ENCODE measurements at regions not wholly inside any gene's neighbourhood (a gene's known extent, or its start where the extent isn't known, plus 50 kb on each side); places are given as distances from the start of the nearest gene placed in this dataset.

DNA sequence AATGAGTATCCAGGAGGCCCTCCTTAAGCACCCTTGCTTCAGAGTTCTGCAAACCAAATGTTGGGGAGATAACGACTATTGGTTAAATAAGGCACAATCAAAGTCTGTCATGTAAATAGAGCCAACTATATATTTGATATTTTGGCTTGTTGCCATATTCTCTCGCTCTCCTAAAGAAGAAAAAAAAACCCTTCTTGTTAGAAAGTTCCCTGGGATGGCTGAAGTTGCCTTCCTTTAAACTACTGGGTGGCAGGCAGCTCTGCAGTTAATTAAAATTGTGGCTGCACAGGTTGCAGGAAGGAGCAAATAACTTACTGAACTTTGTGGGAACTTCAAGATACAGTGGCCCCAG is 227.0 kb upstream of the ANKRD55 start:
- no peak overlapping the region for H3K4me3 Mint-ChIP-seq
- H3K27ac Mint-ChIP-seq = no peak overlapping the region
- H3K9me3 Mint-ChIP-seq = no peaks in the 10 kb centered on the region
- no peak for ATAC-seq
- no peaks in the 10 kb centered on the region for H3K4me1 Mint-ChIP-seq
- H3K36me3 Mint-ChIP-seq (ENCODE audit: low read depth) = no peaks in the 10 kb centered on the region
- DNase-seq = no peak
- H3K27me3 Mint-ChIP-seq = no peaks in the 10 kb centered on the region

GRCh38 chr5:56459394-56460194 is 226.5 kb upstream of the ANKRD55 start:
- Mint-ChIP-seq H3K36me3 (ENCODE audit: low read depth) (no peaks in the 10 kb centered on the region), H3K27me3 (no peaks in the 10 kb centered on the region), H3K4me3 (no peak overlapping the region), H3K4me1 (no peaks in the 10 kb centered on the region), H3K9me3 (no peaks in the 10 kb centered on the region), H3K27ac (no peak overlapping the region)
- no peak for DNase-seq
- no peak for ATAC-seq

DNA sequence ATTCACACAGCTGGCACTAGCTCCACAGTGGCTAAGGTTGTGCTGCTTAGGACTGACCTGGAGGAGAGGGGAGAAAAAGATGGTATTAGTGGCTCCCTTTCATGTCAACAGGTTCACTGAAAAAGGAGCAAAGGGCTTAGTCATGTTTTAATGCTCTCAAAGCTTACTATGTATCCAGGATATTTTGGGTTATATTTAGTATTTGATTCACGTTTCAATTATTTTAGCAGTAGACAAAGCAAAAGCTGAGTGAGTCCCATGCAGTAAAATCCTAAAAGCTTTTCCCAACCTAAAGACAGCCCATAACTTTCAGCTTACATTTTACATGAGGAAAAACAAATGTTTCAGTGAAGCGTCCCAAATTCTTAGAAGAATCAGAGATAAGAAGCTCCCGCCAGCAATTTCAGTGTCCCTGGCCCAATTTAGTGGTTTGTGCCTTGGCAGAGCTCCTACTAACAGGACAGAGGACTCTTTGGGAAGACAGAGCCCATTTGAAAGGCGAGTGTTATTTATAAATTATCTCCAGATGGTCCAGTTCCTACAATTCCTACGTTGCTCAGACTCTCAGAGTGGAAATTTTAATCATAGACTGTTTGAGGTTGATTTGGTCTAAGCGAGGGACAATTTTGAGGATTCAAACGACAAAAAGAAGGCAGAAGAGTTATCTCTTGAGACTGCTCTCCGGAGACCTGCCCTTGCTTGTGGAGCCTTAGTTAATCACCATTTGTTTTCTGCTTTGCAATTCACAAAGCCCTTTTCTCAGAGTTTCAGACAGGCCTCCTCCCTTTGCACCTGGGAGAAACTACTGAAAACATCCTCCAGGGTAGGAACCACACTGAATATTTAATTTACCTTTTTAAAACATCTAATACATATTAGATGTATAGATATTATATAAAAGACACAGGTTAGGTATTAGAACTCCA is 225.0 kb upstream of the ANKRD55 start:
- Mint-ChIP-seq H3K4me3 (no peak overlapping the region), H3K36me3 (ENCODE audit: low read depth) (no peaks in the 10 kb centered on the region), H3K4me1 (no peaks in the 10 kb centered on the region), H3K27ac (no peak overlapping the region), H3K9me3 (no peaks in the 10 kb centered on the region), H3K27me3 (no peaks in the 10 kb centered on the region)
- ATAC-seq (no peak), DNase-seq (no peak)

DNA sequence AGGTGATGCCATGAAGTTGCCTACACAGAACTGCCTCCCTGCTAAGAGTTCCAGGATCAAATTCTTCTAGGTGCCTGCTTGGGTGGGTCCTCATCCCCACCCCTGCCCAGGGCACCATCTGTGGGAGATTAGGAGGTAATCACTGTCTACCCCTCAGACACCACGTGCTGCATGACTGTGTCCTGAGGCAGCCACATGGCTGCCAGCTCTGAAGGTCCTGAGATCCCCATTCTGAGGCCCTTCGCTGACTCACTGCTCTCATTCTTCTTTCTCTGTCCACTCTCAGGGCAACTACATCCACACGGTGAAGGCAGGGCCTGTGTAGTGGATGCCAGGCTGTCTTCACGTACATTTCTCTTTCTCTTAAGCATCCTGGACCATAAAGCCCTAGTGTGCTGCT is 222.9 kb upstream of the ANKRD55 start:
- DNase-seq = no peak
- Mint-ChIP-seq H3K27me3 (no peaks in the 10 kb centered on the region), H3K27ac (no peak overlapping the region), H3K4me1 (no peaks in the 10 kb centered on the region), H3K36me3 (ENCODE audit: low read depth) (no peaks in the 10 kb centered on the region), H3K4me3 (no peak overlapping the region), H3K9me3 (no peaks in the 10 kb centered on the region)
- ATAC-seq = no peak

GRCh38 chr5:56455417-56455816 is 222.3 kb upstream of the ANKRD55 start:
- no peaks in the 10 kb centered on the region for H3K9me3 Mint-ChIP-seq
- H3K36me3 Mint-ChIP-seq (ENCODE audit: low read depth) = no peaks in the 10 kb centered on the region
- H3K4me3 Mint-ChIP-seq = no peak overlapping the region
- H3K27ac Mint-ChIP-seq = no peak overlapping the region
- no peak for DNase-seq
- H3K27me3 Mint-ChIP-seq = no peaks in the 10 kb centered on the region
- no peak for ATAC-seq
- no peaks in the 10 kb centered on the region for H3K4me1 Mint-ChIP-seq

GRCh38 chr5:56454219-56454862 is 221.2 kb upstream of the ANKRD55 start:
- Mint-ChIP-seq H3K4me1 (no peaks in the 10 kb centered on the region), H3K27ac (no peak overlapping the region), H3K9me3 (no peaks in the 10 kb centered on the region), H3K27me3 (no peaks in the 10 kb centered on the region), H3K36me3 (ENCODE audit: low read depth) (no peaks in the 10 kb centered on the region), H3K4me3 (no peak overlapping the region)
- no peak for DNase-seq
- no peak for ATAC-seq

DNA sequence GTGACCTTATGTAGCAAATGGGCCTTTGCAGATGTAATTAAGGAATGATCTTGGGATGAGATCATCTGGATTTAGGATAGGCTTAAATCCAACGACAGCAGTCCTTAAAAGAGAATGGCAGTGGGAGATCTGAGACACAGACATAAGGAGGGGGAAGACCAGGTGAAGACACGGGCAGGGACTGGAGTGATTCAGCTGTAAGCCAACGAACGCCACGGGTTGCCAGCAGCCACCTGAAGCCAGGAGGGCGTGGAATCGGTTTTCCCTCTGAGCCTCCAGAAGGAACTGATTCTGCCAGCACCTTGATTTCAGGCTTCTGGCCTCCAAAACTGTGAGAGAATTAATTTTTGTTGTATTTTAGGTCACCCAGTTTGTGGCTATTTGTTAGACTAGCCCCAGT is 218.6 kb upstream of the ANKRD55 start:
- H3K4me1 Mint-ChIP-seq = no peaks in the 10 kb centered on the region
- DNase-seq (no peak), ATAC-seq (no peak)
- no peaks in the 10 kb centered on the region for H3K27me3 Mint-ChIP-seq
- H3K36me3 Mint-ChIP-seq (ENCODE audit: low read depth) = no peaks in the 10 kb centered on the region
- H3K4me3 Mint-ChIP-seq = no peak overlapping the region
- H3K27ac Mint-ChIP-seq = no peak overlapping the region
- H3K9me3 Mint-ChIP-seq = no peaks in the 10 kb centered on the region

GRCh38 chr5:56450766-56451165 is 217.6 kb upstream of the ANKRD55 start:
- Mint-ChIP-seq H3K9me3 (no peaks in the 10 kb centered on the region), H3K27me3 (no peaks in the 10 kb centered on the region), H3K27ac (no peak overlapping the region), H3K4me3 (no peak overlapping the region), H3K4me1 (no peaks in the 10 kb centered on the region), H3K36me3 (ENCODE audit: low read depth) (no peaks in the 10 kb centered on the region)
- ATAC-seq (no peak), DNase-seq (no peak)

GRCh38 chr5:56449071-56449640 is 216.0 kb upstream of the ANKRD55 start:
- ATAC-seq (no peak), DNase-seq (no peak)
- H3K27ac Mint-ChIP-seq = no peak overlapping the region

DNA sequence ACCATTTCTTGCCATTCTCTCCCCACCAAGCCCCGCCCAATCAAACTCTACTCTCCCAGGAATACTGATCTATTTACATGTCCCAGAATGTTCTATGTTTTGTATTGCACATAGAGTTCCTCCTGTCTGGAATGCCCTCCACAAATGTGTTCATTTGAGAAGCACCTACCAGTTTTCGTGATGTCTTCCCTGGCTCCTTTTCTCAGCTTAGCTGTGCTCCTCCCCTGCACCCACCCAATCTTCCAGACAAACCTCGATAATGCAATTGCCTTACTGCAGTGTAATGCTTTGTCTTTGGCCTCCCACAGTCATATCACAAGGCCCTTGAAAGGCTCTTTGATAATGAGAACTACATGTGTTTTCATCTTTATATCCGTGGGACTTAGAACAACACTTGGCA is 214.5 kb upstream of the ANKRD55 start:
- H3K4me1 Mint-ChIP-seq = no peaks in the 10 kb centered on the region
- no peak overlapping the region for H3K27ac Mint-ChIP-seq
- H3K4me3 Mint-ChIP-seq = no peak overlapping the region
- no peaks in the 10 kb centered on the region for H3K27me3 Mint-ChIP-seq
- no peaks in the 10 kb centered on the region for H3K36me3 Mint-ChIP-seq (ENCODE audit: low read depth)
- no peak for ATAC-seq
- no peaks in the 10 kb centered on the region for H3K9me3 Mint-ChIP-seq
- DNase-seq = no peak

More at GRCh38 chr5:56449071-56449640, 216.0 kb upstream of the ANKRD55 start:
- Mint-ChIP-seq H3K9me3 (no peaks in the 10 kb centered on the region), H3K27me3 (no peaks in the 10 kb centered on the region), H3K4me1 (no peaks in the 10 kb centered on the region), H3K36me3 (ENCODE audit: low read depth) (no peaks in the 10 kb centered on the region), H3K4me3 (no peak overlapping the region)

GRCh38 chr5:56447232-56447631 is 214.1 kb upstream of the ANKRD55 start:
- no peak for DNase-seq
- Mint-ChIP-seq H3K36me3 (ENCODE audit: low read depth) (no peaks in the 10 kb centered on the region), H3K27ac (no peak overlapping the region), H3K4me1 (no peaks in the 10 kb centered on the region), H3K27me3 (no peaks in the 10 kb centered on the region), H3K9me3 (no peaks in the 10 kb centered on the region), H3K4me3 (no peak overlapping the region)
- ATAC-seq = no peak

GRCh38 chr5:56446728-56447127 is 213.6 kb upstream of the ANKRD55 start:
- Mint-ChIP-seq H3K27ac (no peak overlapping the region), H3K27me3 (no peaks in the 10 kb centered on the region), H3K9me3 (no peaks in the 10 kb centered on the region), H3K4me3 (no peak overlapping the region), H3K36me3 (ENCODE audit: low read depth) (no peaks in the 10 kb centered on the region), H3K4me1 (no peaks in the 10 kb centered on the region)
- ATAC-seq (no peak), DNase-seq (no peak)

DNA sequence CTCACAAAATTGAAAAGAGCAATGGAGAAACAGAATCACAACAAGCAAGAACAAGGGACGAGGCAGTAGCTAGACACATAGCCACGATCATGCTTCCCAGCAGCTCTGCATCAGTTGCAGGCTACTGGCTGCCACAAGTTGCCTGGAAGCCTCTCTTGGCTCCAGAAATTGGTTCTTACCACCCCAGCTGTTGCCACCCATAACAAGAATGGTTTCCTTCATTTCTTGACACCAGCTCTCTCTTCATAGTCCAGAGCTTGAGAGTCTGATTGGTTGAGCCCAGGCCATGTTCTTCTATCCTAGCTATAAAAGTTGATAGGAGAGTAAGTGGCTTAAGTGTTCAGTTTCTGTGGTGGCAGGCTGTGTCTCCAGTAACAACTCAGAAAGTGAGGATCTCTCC is 210.7 kb upstream of the ANKRD55 start:
- no peaks in the 10 kb centered on the region for H3K4me1 Mint-ChIP-seq
- H3K27me3 Mint-ChIP-seq = no peaks in the 10 kb centered on the region
- no peak for ATAC-seq
- H3K9me3 Mint-ChIP-seq = no peaks in the 10 kb centered on the region
- no peak overlapping the region for H3K4me3 Mint-ChIP-seq
- no peaks in the 10 kb centered on the region for H3K36me3 Mint-ChIP-seq (ENCODE audit: low read depth)
- no peak overlapping the region for H3K27ac Mint-ChIP-seq
- DNase-seq = no peak

DNA sequence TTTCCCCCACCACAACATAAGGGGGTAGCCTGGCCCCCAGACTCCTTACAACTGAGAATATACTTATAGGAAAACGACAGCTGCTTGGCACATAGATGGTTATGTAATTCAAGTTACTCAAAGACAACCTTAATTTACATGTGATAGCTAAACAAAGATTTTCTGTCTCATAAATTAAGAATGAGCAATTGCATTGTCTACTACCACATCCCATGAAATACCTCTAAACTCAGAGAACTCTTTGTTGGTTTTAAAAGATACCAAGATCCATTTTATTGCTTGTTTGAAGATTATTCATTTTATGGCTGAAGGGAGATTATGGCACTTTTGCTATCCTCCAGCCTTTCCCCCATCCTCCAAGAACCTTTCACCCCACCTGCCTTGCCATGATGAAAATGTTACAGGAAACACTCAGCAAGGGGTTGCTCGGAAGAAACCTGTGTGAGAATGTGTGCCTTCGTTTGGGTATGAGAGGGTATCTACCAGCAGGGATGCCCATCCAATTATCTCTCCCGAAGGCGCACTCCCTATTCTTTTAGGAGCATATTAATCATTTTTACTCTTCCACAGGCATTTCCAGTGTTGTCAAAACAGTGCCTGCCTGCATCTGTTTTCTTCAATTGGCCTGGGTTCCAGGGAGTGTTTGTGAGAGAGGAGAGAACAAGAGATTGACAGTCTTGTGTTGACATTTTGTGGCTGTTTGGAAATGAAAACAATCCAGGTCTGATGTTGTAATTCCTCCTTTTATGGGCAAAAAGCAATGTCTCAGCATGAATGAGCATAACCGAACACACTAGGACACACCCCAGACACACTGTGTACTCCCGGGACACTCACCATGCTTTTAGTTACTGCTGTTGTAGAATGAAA is 208.0 kb upstream of the ANKRD55 start:
- ATAC-seq (no peak), DNase-seq (no peak)

More for the DNA sequence above, 208.0 kb upstream of the ANKRD55 start:
- Mint-ChIP-seq H3K4me3 (no peak overlapping the region), H3K36me3 (ENCODE audit: low read depth) (no peaks in the 10 kb centered on the region), H3K27ac (no peak overlapping the region), H3K27me3 (no peaks in the 10 kb centered on the region), H3K9me3 (no peaks in the 10 kb centered on the region), H3K4me1 (peaks cover 4% of the 10 kb centered on the region)

Data from activated naive CD8-positive, alpha-beta T cell treated with anti-CD3 and anti-CD28 coated beads, Interleukin-2, amount 50 U/mL, for 24 hours (primary cell).